ENCODE measurements at regions not wholly inside any gene's neighbourhood (a gene's known extent, or its start where the extent isn't known, plus 50 kb on each side); places are given as distances from the start of the nearest gene placed in this dataset.

GRCh38 chr6:151676460-151676945, 131.0 kb upstream of the ESR1 start:
- Histone ChIP-seq H3K4me3 (ENCODE audit: low read length, poor library complexity, severe bottlenecking) (no peak overlapping the region), H3K9me2 (replicated peaks; ENCODE audit: low read depth, low read length) (no peaks in the 10 kb centered on the region), H3K79me2 (ENCODE audit: insufficient read depth, low read length) (no peaks in the 10 kb centered on the region), H3K4me2 (ENCODE audit: low read depth, low read length, poor library complexity, severe bottlenecking) (no peak overlapping the region), H3K9me3 (ENCODE audit: insufficient read depth, low read depth, low read length) (no peaks in the 10 kb centered on the region), H3F3A (ENCODE audit: low read depth) (no peaks in the 10 kb centered on the region), H3K4me1 (ENCODE audit: insufficient read depth, low read length, poor library complexity, severe bottlenecking) (no peaks in the 10 kb centered on the region), H3K27me3 (ENCODE audit: insufficient read depth, low read length, poor library complexity, severe bottlenecking) (no peaks in the 10 kb centered on the region), H4K20me1 (ENCODE audit: insufficient read depth, low read length, poor library complexity, severe bottlenecking) (no peaks in the 10 kb centered on the region), H3K9ac (ENCODE audit: low read depth, low read length, poor library complexity, severe bottlenecking) (no peak overlapping the region), H3K36me3 (ENCODE audit: insufficient read depth, low read length) (no peaks in the 10 kb centered on the region), H2AFZ (ENCODE audit: low read length) (no peak overlapping the region)
- no peak for TF ChIP-seq EZH2phosphoT487 (IDR thresholded peaks at IDR 0.05; ENCODE audit: borderline replicate concordance)
- no peak for TF ChIP-seq CTCF (conservative IDR thresholded peaks at IDR 0.05; ENCODE audit: low read length)

- Histone ChIP-seq H4K20me1 (ENCODE audit: insufficient read depth, low read length, poor library complexity, severe bottlenecking) (no peaks in the 10 kb centered on the region), H3K79me2 (ENCODE audit: insufficient read depth, low read length) (no peaks in the 10 kb centered on the region), H3K9ac (ENCODE audit: low read depth, low read length, poor library complexity, severe bottlenecking) (no peak overlapping the region), H3K4me2 (ENCODE audit: low read depth, low read length, poor library complexity, severe bottlenecking) (no peak overlapping the region), H3K4me1 (ENCODE audit: insufficient read depth, low read length, poor library complexity, severe bottlenecking) (no peaks in the 10 kb centered on the region), H3K9me3 (ENCODE audit: insufficient read depth, low read depth, low read length) (no peaks in the 10 kb centered on the region), H3K27me3 (ENCODE audit: insufficient read depth, low read length, poor library complexity, severe bottlenecking) (no peaks in the 10 kb centered on the region), H3F3A (ENCODE audit: low read depth) (no peaks in the 10 kb centered on the region), H3K4me3 (ENCODE audit: low read length, poor library complexity, severe bottlenecking) (no peak overlapping the region), H3K36me3 (ENCODE audit: insufficient read depth, low read length) (no peaks in the 10 kb centered on the region), H3K9me2 (replicated peaks; ENCODE audit: low read depth, low read length) (no peaks in the 10 kb centered on the region), H2AFZ (ENCODE audit: low read length) (no peak overlapping the region)
- TF ChIP-seq EZH2phosphoT487 (IDR thresholded peaks at IDR 0.05; ENCODE audit: borderline replicate concordance) (no peak), CTCF (conservative IDR thresholded peaks at IDR 0.05; ENCODE audit: low read length) (no peak)
Observed at GRCh38 chr6:151677404-151677803, 130.1 kb upstream of the ESR1 start.

GRCh38 chr6:151679081-151679480, 128.4 kb upstream of the ESR1 start:
- Histone ChIP-seq H3K27me3 (ENCODE audit: insufficient read depth, low read length, poor library complexity, severe bottlenecking) (no peaks in the 10 kb centered on the region), H3F3A (ENCODE audit: low read depth) (no peaks in the 10 kb centered on the region), H3K4me2 (ENCODE audit: low read depth, low read length, poor library complexity, severe bottlenecking) (no peak overlapping the region), H3K9me2 (replicated peaks; ENCODE audit: low read depth, low read length) (no peaks in the 10 kb centered on the region), H2AFZ (ENCODE audit: low read length) (no peak overlapping the region), H3K9ac (ENCODE audit: low read depth, low read length, poor library complexity, severe bottlenecking) (no peak overlapping the region), H3K9me3 (ENCODE audit: insufficient read depth, low read depth, low read length) (no peaks in the 10 kb centered on the region), H4K20me1 (ENCODE audit: insufficient read depth, low read length, poor library complexity, severe bottlenecking) (no peaks in the 10 kb centered on the region), H3K4me3 (ENCODE audit: low read length, poor library complexity, severe bottlenecking) (no peak overlapping the region), H3K79me2 (ENCODE audit: insufficient read depth, low read length) (no peaks in the 10 kb centered on the region), H3K36me3 (ENCODE audit: insufficient read depth, low read length) (no peaks in the 10 kb centered on the region), H3K4me1 (ENCODE audit: insufficient read depth, low read length, poor library complexity, severe bottlenecking) (no peaks in the 10 kb centered on the region)
- TF ChIP-seq EZH2phosphoT487 (IDR thresholded peaks at IDR 0.05; ENCODE audit: borderline replicate concordance) = no peak
- no peak for TF ChIP-seq CTCF (conservative IDR thresholded peaks at IDR 0.05; ENCODE audit: low read length)

Measured in Loucy (cell line).